Hematopoietic multipotent progenitor cell treated with erythropoietin and hydrocortisone succinate and interleukin-3 and kit ligand, for 6 days (in vitro differentiated cells): ENCODE measurements at regions not wholly inside any gene's neighbourhood (a gene's known extent, or its start where the extent isn't known, plus 50 kb on each side); places are given as distances from the start of the nearest gene placed in this dataset.
"Not testable (repeated sequence)": the region's sequence is repeated elsewhere in the genome, so short reads cannot be mapped to it uniquely, and the experiment has no call there.

Experiments
- DNase-seq: peaks from one replicate; pipeline ENCODE4 v3.0.0-alpha.2; 2015

DNA sequence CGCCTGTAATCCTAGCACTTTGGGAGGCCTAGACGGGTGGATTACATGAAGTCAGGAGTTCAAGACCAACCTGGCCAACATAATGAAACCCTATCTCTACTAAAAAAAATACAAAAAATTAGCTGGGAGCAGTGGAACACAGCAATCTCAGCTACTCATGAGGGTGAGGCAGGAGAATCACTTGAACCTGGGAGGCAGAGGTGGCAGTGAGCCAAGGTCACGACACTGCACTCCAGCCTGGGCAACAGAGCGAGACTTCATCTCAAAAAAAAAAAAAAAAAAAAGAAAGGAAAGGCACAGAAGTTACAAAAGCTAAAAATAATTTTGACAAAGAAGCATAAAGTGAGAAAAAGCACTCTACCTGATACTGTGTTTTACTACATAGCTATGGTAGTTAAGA lies 618.1 kb downstream of the PDHA2 start:
- not testable (repeated sequence) for DNase-seq

DNA sequence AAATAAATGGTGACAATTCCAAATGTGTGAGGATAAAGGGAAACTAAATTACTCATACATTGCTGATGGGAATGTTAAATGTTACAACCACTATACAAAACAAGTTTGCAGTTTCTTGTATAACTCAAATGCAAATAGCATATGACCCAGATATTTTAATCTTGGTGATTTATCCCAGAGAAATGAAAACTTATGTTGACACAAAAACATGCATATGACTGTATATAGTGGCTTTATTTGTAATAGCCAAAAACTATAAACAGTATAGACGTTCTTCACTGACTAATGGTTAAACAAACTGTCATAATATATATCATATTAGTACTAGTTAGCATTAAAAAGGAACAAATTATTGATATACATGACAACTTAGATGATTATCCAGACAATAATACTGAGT lies 619.2 kb downstream of the PDHA2 start:
- DNase-seq, result no peak

DNA sequence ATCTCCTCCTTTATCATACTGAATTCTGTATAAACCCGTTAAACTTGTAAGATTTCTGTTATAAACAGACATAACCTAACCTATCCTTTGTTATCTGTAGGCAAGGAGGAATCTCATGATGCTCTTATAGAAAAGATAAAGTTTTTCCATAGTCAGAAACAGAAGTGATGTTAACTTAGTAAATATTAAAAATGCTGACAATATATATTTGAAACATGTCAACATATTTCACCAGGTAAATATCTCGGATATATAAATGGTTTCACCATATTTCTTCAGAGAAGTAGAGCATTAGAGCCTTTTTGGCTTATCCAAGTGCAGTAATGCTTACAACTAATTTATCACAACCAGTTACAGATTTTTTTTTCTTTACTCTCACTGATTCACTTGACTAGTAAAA lies 625.9 kb downstream of the PDHA2 start:
- no peak for DNase-seq

DNA sequence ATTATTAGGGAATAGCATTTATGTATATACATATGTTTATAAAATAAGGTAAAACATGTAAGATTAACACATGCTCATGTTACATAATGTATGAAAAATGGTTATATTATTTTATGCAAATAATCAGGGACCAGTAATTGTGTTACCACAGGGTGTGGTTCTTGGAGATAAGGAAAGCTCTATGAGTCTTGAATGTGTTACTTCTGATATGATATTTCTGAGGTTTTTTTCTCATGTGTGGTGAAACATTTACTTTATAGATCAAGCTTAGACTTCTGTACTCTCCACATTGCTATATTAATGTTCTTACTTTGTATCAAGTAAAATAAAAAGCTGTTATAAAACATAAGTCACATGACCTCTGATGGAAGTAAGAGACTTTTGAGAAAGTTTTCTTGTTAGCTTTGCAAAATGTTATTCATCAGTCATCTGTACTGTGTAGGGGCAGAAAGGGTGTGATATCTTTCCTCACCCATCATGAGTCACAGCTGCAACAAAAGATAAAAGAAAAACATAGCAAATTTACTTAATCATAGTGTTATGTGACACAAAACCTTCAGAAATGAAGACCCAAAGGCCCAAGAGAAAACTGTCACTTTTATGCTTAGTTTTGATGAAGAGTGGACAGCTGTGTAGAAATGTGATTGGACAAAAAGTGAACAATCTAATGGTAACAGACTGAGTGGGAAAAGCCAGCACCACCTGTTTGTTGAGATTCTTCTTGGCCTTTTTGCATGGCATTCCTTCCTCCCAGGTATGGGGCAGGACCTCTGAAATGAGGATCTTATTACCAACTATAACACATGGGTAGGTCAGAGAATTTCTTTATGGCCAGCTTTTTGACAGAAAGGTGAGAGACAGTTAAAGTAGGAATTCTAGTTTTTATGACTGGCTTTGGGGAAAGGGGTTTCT lies 632.3 kb downstream of the PDHA2 start:
- peak; percentile 97 for DNase-seq

DNA sequence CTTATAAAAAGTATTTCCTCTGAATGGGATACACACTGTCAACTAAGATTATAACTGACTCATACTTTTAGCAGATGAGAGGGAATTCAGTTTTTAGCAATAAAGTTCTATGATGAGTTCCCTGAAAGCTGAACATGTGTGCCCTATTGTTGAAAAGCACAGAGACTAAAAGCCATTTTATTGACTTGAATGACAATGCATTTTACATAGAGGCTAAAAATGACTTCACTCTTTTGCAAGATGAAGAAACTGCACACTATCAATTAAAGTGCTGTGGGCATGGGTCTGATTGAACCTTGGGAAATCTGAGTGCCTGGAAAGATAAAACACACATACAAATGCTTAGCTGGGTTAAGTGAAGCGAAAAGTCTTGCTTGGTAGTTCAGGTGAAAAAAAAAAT lies 633.4 kb downstream of the PDHA2 start:
- DNase-seq, result peak; percentile 48

DNA sequence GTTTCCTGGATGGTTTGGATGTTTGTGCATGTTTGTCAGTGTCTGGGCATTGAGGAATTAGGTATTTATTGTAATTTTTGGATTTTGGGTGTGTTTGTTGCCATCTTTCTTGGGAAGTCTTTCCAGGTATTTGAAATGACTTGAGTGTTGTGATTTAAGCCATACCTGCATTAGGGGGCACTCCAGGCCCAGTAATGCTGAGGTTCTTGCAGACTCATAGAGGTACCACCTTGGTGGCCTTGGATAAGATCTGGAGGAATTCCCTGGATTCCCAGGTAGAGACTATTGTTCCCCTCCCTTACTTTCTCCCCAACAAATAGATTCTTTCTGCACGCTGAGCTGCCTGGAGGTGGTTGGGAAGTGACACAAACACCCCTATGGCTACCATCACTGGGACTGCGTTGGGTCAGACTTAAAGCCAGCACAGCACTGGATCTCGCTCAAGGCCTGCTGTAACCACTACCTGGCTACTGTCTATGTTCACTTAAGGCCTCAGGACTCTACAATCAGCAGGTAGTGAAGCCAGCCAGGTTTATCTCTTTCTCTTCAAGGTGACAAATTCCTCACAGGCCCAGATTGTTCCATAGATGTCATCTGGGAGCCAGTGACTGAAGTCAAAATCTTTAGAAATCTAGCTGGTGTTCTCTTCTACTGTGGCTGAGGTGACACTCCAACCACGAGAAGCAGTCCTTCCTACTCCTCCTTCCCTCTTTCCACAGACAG lies 643.6 kb downstream of the PDHA2 start:
- no peak for DNase-seq

DNA sequence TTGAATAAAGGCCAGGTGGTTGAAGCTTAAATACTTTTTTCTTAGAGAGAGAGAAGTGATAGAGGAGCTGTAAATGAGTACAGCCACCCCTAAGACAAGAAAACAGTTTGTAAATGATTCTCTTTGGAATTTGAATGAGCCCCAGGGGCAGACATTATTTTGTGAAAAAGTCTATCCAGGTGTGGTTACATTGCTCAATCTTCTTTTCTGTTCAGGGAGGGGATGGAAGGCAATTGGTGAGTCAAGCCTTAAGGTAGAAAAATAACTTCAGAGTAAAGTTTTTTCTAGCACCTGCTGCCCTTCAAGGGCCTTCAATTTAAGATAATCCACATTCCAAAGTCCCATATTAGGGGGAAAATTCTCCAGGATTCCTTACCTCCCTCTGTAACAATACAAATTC lies 646.7 kb downstream of the PDHA2 start:
- DNase-seq, result no peak

DNA sequence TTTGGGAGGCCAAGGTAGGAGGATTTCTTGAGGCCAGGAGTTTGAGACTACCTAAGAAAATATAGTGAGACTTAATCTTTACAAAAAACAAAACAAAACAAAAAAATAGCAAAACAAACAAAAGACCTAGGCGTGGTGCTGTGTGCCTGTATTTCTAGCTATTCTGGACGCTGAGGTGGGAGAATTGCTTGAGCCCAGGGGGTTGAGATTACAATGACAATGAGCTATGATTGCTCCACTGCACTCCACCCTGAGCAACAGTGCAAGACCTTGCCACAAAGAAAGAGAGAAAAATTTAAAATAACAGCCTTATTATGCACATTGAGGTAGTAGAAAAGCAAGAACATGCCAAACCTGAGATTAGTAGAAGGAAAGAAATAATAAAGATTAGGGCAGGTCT lies 657.7 kb downstream of the PDHA2 start:
- DNase-seq, result no peak

DNA sequence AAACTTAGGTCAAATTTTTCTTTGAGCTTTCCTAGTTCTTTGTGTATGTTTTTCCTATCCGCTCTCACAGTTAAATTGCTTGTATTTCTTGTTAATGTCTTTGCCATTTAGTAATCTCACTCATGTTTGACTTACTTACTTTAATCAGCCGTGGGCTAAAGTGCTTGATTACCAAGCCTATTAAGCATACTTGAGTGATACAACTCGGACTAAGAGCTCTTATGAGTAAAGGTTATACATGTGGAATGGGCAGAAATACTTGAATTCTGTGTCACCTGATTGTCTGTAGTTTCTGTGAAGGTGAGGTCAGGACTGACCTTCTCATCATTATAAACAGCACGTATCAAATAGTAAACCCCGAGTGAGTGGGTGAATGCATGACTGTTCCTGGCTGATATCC lies 664.5 kb downstream of the PDHA2 start:
- DNase-seq, result no peak

DNA sequence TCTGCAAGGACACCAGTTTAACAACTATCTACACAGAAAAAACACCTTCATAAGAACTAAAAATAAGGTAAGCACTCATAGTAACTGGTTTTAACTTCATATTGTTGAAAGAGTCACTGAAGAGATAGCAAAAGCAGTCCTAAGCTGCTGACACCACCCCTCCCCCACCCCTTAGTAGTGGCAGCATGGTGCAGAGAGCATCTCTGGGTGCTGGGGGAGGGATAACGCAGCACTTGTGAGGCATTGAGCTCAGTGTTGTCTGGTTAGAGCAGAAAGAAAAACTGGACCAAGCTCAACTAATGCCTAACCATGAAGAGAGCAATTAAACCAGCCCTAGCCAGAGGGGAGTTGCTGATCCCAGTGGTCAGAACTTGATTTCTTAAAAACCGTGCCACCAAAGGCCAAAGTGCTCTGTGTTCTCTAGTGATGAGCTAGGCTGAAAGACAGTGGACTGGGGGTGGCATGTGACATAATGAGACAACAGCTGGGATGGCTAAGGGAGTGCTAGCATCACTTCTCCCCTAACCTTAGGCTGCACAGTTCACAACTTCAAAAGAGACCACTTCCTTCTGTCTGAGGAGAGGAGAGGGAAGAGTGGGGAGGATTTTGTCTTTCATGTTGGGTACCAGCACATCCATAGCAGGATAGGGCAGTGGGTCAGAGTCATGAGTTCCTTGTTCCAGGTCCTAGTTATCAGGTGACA lies 669.3 kb downstream of the PDHA2 start:
- DNase-seq, result no peak

DNA sequence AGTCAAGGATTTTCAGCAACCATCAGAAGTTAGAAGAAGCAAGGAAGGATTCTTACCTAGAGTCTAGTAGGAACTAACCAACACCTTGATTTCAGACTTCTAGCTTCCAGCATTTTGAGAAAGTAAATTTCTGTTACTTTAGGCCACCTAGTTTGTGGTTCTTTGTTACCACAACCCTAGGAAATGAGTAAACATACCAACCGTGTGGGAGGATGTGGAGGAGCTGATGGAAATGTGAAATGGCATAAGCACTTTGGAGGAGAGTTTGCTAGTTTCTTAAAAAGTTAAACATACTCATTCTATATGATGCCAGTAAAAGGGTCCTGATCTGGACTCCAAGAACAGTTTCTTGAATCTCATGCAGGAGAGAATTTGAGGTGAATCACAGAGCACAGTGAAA lies 679.4 kb downstream of the PDHA2 start:
- no peak for DNase-seq

DNA sequence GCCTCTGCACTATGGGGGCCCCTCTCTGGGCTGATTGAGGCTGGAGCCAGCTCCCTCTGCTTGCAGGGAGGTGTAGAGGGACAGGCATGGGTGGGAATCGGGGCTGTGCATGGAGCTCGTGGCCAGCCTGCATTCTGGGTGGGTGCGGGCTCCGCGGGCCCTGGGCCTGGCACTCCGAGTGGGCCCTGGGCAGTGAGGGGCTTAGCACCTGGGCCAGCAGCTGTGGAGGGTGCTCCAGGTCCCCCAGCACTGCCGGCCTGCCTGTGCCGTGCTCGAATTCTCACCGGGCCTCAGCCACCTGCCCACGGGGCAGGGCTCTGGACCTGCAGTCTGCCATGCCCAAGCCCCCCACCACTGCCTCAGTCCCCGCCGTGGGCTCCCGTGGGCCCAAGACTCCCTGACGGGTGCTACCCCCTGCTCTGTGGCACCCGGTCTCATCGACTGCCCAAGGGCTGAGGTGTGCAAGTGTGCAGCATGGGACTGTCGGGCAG lies 681.2 kb downstream of the PDHA2 start:
- no peak for DNase-seq

DNA sequence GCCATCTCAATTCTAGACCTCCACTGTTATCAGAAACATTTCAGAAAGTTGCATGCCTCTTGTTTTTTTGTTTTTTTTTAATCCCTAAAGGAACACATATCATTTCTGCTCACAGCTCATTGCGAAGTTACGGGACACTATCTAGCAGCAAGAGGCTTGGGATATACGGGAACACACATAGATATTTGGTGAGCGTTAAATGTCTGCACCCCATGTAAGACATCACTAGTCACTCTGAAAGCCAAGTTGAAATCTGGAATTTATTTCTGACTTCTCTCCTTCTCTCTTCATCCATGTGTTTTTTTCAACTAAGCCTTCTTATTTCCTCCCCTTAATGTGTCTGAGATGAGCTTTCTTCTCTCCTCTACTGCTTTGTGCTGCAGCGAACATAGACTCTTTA lies 683.7 kb downstream of the PDHA2 start:
- no peak for DNase-seq

DNA sequence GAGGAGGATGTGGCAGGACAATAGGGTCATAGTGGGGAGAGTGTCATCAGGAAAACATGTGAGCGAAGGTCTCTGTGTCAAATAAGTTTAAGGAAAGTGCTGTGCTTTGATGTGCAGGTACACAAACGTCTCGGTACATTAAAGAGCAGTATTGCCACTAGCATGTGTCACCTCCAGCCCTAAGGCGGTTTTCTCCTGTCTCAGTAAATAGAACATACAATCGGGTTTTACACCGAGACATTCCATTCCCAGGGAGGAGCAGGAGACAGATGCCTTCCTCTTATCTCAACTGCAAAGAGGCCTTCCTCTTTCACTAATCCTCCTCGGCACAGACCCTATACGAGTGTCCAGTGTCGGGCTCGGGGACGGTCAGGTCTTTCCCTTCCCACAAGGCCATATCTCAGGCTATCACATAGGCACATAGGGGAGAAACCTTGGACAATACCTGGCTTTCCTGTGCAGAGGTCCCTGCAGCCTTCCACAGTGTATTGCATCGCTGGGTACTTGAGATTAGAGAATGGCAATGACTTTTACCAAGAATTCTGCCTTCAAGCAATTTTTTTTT lies 684.5 kb downstream of the PDHA2 start:
- no peak for DNase-seq

DNA sequence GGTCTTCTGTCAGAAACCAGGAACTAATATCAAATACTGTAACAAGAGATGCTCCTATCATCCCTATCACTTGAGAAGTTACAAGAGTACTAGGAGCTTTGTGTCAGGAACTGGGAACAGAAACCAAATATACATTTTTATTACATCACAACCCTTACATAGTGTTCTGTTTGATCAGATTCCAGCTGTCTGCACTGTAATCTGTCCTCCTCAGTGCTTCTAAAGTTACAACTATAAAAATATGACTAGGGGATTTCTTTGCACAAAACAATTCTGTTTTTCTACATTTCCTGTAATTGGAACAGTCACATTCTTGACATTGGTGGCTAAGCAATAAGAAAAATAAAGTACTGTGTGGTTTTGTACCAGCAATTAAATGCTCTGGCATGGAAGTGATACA lies 686.0 kb downstream of the PDHA2 start:
- no peak for DNase-seq

DNA sequence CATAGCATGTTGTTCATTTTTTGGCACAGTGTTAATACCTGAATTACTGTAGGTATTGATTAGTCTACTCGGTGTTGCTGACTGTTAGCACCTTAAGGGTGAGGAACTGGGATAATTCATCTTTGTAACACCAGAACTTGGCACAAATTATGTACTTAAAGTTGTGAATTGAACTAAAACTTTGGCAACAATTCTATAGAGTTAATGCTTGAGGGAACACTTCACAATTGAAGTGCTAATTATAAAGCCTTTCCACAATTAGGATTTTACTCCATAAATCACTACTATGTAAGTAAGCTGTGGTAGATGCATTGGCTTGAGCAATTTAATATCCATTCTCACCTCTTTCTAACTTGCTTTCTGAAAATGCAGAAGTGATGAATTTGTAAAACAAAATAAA lies 686.7 kb downstream of the PDHA2 start:
- DNase-seq, result no peak

DNA sequence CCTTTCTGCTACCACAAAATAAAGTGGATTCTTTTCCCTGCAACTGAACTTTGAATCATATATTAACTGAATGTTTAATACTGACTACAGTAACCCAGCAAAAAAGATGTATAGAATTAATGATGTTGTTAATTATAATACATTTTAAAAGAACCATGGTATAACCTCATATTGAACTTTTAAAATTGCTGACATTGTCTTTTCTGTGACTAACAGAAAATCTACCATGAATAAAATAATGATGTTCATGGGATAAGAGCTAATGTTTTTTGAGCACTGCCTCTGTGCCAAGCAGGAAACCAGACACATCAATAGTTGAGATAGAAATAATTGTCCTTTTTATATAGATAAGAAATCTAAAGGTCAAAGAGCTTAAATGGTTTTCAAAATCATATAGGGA lies 691.9 kb downstream of the PDHA2 start:
- DNase-seq, result no peak

DNA sequence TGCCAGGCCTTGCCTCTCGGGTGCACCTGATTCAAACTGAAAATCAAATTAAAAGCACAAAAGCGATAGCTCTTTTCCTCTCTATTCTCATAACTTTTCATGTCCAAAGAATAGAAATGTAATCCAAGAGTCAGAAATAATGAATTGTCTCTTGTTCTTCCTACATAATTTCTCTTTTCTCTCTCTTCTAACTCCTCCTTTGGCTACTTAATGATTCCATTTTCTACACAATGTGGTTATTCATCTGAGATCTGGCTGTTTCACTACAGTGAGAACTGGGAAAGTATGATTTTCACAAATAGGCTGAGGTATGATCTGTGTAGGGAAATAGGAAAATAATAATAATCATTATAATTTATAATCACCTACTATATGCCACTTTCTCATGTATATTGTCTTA lies 703.5 kb downstream of the PDHA2 start:
- no peak for DNase-seq

DNA sequence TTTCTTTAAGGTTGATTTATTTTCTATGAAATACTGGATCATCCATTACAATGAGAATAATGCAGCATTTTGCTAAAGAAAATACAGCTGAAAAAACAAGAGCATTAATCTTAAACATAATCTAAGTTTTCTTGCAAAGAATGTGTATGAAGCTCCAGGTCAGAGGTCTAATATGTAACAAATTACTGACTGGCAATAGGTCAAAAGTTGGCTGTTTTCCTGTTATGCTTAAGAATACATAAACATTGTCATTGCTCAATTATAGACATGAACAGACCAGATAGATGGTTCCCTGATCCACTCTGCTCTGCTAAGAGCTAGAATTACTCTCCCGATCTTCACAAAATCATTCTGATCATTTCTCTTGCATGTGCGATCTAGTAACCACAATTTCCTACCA lies 718.6 kb downstream of the PDHA2 start:
- DNase-seq, result no peak

DNA sequence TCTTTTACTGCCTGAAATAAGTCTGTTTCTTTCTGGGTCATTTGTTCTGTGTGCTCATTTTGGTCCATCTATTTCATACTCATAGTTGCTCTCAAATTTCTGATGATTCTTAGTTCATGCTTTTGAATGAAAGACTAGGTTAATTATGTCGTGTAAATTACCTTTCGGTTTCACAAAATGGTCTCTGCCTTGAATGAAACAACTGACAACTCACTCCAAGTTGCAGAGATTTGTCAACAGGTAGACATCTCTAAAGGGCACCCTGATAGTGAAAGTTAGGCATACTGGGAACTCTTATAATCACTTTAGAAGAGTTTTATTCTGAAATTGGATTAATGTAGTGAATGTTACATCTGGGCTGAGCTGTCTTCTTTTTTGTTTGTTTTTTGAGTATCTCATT lies 726.9 kb downstream of the PDHA2 start:
- DNase-seq, result no peak

DNA sequence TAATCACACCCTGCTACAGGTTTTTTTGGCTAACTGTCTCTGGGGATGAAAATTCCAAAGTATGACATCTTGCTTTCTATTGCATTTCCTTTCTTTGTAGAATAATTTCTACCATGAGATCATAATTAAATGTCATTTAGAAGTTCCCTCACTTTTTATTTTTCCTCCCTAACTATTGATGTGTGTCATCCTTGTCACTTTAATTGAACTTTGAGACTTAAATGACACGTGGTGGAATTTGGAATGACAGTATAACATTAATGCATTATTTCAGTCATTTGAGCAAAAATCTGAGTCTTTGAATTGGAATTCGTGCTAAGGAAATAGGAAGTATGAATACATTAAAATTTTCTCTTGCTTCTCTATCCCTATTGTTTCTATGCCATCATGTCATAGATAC lies 745.4 kb downstream of the PDHA2 start:
- DNase-seq, result no peak

DNA sequence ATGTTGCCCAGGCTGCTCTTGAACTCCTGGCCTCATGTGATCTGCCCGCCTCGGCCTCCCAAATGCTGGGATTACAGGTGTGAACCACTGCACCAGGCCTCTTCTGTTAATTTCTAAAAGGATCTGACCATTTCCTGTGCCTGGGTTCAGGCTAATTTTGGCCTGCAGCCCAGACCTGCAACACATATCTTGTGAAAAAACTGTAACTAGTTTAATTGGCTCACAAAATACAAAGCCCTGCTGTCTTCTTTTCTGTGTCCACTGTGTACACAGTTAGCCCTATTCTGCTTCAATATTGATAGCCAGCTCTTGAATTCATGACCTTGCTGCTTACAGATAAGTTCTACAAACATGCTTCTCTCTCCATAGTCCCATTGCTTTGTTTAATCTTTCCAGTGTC lies 753.5 kb downstream of the PDHA2 start:
- peak; percentile 2 for DNase-seq

DNA sequence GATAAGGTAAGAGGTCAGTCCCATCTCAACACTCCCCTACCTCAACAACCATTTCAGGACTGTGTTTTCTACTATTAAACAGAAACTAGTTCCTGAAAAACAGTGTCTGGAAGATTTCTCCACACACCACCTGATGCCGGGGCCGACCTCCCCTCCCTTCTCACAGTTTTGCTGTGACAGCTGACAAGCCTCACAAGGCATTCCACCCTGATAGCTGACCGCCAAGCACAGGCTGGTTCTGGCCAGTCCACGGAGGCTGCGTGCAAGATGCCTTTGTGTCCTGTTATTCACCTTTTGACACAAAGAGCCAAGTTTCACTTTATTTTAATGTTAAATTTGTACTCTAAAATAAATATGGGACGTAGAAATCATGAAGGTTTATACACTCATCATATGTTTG lies 758.6 kb downstream of the PDHA2 start:
- no peak for DNase-seq
